ENCODE measurements at regions not wholly inside any gene's neighbourhood (a gene's known extent, or its start where the extent isn't known, plus 50 kb on each side); places are given as distances from the start of the nearest gene placed in this dataset.

GRCh38 chr9:32128546-32128945 is 255.9 kb upstream of the ACO1 start:
- no peak for TF ChIP-seq PRDM2 (tag by site-specific recombination; IDR thresholded peaks at IDR 0.05; ENCODE audit: borderline replicate concordance)
- no peak for TF ChIP-seq ZNF202 (tag by site-specific recombination; IDR thresholded peaks at IDR 0.05; ENCODE audit: borderline replicate concordance)
- no peak for TF ChIP-seq MEIS1 (CRISPR knock-in tag; IDR thresholded peaks at IDR 0.05; ENCODE audit: borderline replicate concordance)
- no peak for TF ChIP-seq ZNF560 (tag by site-specific recombination; IDR thresholded peaks at IDR 0.05; ENCODE audit: borderline replicate concordance)
- no peak for TF ChIP-seq CTCF (tag by site-specific recombination; IDR thresholded peaks at IDR 0.05)
- TF ChIP-seq ZNF169 (tag by site-specific recombination; IDR thresholded peaks at IDR 0.05) = no peak
- no peak for TF ChIP-seq ZNF645 (tag by site-specific recombination; IDR thresholded peaks at IDR 0.05)

Data from HEK293 (cell line).